ENCODE measurements at regions not wholly inside any gene's neighbourhood (a gene's known extent, or its start where the extent isn't known, plus 50 kb on each side); places are given as distances from the start of the nearest gene placed in this dataset.

DNA sequence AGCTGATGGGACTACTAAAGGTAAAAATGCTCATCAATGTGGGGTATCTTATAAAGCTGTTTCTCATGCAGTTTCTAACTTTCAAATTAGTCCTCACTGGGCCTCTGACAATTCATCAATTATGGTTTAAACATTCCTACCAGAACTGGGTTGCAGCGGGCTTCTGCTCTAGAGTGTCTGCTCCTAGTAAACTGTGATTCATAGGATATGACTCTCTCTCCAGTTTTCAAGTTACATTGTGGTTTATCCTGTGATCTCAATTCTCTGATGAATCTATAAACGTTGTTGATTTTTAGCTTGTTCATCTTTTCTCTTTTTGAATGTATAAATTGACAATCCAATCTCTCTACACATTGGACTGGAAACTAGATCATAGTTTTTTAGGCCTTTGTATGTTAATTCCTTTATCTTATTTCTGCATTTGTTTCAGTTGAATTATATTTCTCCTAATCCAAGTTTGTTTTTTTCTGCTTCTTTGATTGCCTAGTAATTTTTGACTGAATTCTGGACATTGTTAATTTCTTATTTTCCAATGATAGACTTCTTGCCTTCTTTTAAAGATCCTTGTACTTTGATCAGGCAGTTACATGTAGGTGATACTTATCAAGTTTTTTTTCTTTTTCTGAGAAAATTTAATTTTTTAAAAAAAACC, 822.6 kb downstream of the TLE1 start:
- BruUV-seq (replicated peaks), result no TSS peak
- intact Hi-C loops (cut with micrococcal nuclease; ENCODE audit: unreplicated experiment) (no loop called here), in situ Hi-C loops (cut with HindIII; ENCODE audit: low pct_unique_long_range_greater_than_20kb, low sequenced_read_pairs) (no loop called here)
- TF ChIP-seq, protein P1, sequence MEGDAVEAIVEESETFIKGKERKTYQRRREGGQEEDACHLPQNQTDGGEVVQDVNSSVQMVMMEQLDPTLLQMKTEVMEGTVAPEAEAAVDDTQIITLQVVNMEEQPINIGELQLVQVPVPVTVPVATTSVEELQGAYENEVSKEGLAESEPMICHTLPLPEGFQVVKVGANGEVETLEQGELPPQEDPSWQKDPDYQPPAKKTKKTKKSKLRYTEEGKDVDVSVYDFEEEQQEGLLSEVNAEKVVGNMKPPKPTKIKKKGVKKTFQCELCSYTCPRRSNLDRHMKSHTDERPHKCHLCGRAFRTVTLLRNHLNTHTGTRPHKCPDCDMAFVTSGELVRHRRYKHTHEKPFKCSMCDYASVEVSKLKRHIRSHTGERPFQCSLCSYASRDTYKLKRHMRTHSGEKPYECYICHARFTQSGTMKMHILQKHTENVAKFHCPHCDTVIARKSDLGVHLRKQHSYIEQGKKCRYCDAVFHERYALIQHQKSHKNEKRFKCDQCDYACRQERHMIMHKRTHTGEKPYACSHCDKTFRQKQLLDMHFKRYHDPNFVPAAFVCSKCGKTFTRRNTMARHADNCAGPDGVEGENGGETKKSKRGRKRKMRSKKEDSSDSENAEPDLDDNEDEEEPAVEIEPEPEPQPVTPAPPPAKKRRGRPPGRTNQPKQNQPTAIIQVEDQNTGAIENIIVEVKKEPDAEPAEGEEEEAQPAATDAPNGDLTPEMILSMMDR (IDR thresholded peaks at IDR 0.05), result no peak
- TF ChIP-seq POLR2AphosphoS5 (IDR thresholded peaks at IDR 0.05; ENCODE audit: low read depth, low read length) (no peak), SIN3A (IDR thresholded peaks at IDR 0.05; ENCODE audit: borderline replicate concordance, insufficient read depth, low read depth, low read length) (no peak), TCF7L2 (IDR thresholded peaks at IDR 0.05; ENCODE audit: low read depth, low read length) (no peak)
- TF ChIP-seq, protein P2, sequence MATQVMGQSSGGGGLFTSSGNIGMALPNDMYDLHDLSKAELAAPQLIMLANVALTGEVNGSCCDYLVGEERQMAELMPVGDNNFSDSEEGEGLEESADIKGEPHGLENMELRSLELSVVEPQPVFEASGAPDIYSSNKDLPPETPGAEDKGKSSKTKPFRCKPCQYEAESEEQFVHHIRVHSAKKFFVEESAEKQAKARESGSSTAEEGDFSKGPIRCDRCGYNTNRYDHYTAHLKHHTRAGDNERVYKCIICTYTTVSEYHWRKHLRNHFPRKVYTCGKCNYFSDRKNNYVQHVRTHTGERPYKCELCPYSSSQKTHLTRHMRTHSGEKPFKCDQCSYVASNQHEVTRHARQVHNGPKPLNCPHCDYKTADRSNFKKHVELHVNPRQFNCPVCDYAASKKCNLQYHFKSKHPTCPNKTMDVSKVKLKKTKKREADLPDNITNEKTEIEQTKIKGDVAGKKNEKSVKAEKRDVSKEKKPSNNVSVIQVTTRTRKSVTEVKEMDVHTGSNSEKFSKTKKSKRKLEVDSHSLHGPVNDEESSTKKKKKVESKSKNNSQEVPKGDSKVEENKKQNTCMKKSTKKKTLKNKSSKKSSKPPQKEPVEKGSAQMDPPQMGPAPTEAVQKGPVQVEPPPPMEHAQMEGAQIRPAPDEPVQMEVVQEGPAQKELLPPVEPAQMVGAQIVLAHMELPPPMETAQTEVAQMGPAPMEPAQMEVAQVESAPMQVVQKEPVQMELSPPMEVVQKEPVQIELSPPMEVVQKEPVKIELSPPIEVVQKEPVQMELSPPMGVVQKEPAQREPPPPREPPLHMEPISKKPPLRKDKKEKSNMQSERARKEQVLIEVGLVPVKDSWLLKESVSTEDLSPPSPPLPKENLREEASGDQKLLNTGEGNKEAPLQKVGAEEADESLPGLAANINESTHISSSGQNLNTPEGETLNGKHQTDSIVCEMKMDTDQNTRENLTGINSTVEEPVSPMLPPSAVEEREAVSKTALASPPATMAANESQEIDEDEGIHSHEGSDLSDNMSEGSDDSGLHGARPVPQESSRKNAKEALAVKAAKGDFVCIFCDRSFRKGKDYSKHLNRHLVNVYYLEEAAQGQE (IDR thresholded peaks at IDR 0.05; ENCODE audit: insufficient read depth in 1 of 2, low read depth in 2 of 2, low read length in 1 of 2), result no peak
- POLR2A ChIA-PET, result no interaction called here
- no peak overlapping the region for H3K4me3 ChIP-seq (ENCODE audit: low read depth in 2 of 2, low read length in 2 of 2)
- no peak for DNase-seq (ENCODE audit: low read depth, low spot score)
- ATAC-seq, result no peak
- no peaks in the 10 kb centered on the region for H3K36me3 ChIP-seq (ENCODE audit: control insufficient read depth, insufficient read depth, low read length)
- no peaks in the 10 kb centered on the region for H3K27me3 ChIP-seq (ENCODE audit: control insufficient read depth, insufficient read depth, low read length)
- CTCF ChIA-PET, result no interaction called here
- H3K9me3 ChIP-seq (ENCODE audit: control insufficient read depth, insufficient read depth, low read depth, low read length), result no peaks in the 10 kb centered on the region
- H3K27ac ChIP-seq (ENCODE audit: low read length), result no peak overlapping the region
- H3K4me1 ChIP-seq (ENCODE audit: control insufficient read depth, insufficient read depth, low read length), result no peaks in the 10 kb centered on the region

DNA sequence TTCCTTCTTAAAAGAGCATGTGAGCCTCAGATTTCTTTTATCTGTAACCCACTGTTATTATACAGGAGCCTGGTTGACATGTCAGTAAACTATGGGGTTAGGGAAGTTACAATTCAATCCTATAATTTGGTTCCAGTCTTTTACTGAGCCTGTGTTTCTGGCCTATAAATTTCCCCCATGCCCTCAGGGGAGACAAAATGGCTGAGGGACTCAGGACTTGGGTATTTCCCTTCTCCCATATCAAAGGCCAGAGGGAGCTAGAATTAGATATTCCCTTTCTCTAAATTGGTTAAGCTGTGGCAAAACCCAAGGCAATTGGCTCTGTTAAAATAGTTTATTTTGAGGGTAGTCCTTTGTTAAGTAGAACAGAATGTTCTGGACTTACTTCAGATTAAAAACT, 823.2 kb downstream of the TLE1 start:
- H3K4me3 ChIP-seq (ENCODE audit: low read depth in 2 of 2, low read length in 2 of 2), result no peak overlapping the region
- DNase-seq (ENCODE audit: low read depth, low spot score) (no peak), ATAC-seq (no peak)
- H3K9me3 ChIP-seq (ENCODE audit: control insufficient read depth, insufficient read depth, low read depth, low read length), result no peaks in the 10 kb centered on the region
- BruUV-seq (replicated peaks), result no TSS peak
- TF ChIP-seq SIN3A (IDR thresholded peaks at IDR 0.05; ENCODE audit: borderline replicate concordance, insufficient read depth, low read depth, low read length) (no peak), TCF7L2 (IDR thresholded peaks at IDR 0.05; ENCODE audit: low read depth, low read length) (no peak), POLR2AphosphoS5 (IDR thresholded peaks at IDR 0.05; ENCODE audit: low read depth, low read length) (no peak)
- TF ChIP-seq, protein P1 (IDR thresholded peaks at IDR 0.05), result no peak
- TF ChIP-seq, protein P2 (IDR thresholded peaks at IDR 0.05; ENCODE audit: insufficient read depth in 1 of 2, low read depth in 2 of 2, low read length in 1 of 2), result no peak
- no peaks in the 10 kb centered on the region for H3K4me1 ChIP-seq (ENCODE audit: control insufficient read depth, insufficient read depth, low read length)
- ChIA-PET POLR2A (no interaction called here), CTCF (no interaction called here)
- intact Hi-C loops (cut with micrococcal nuclease; ENCODE audit: unreplicated experiment), result no loop called here
- in situ Hi-C loops (cut with HindIII; ENCODE audit: low pct_unique_long_range_greater_than_20kb, low sequenced_read_pairs), result no loop called here
- H3K27ac ChIP-seq (ENCODE audit: low read length), result no peak overlapping the region
- H3K36me3 ChIP-seq (ENCODE audit: control insufficient read depth, insufficient read depth, low read length), result no peaks in the 10 kb centered on the region
- H3K27me3 ChIP-seq (ENCODE audit: control insufficient read depth, insufficient read depth, low read length), result no peaks in the 10 kb centered on the region

All from Panc1 (cell line).